ENCODE measurements at regions not wholly inside any gene's neighbourhood (a gene's known extent, or its start where the extent isn't known, plus 50 kb on each side); places are given as distances from the start of the nearest gene placed in this dataset.

- TF ChIP-seq KLF16 (CRISPR knock-in tag; IDR thresholded peaks at IDR 0.05) (no peak), ZFX (CRISPR knock-in tag; IDR thresholded peaks at IDR 0.05; ENCODE audit: low read depth) (no peak), MAZ (IDR thresholded peaks at IDR 0.05; ENCODE audit: borderline replicate concordance, low read depth, low read length) (no peak), MAZ (CRISPR knock-in tag; IDR thresholded peaks at IDR 0.05; ENCODE audit: low read depth) (no peak), HMGXB4 (CRISPR knock-in tag; IDR thresholded peaks at IDR 0.05; ENCODE audit: borderline replicate concordance in 1 of 2, low read depth in 1 of 2) (no peak), CEBPB (IDR thresholded peaks at IDR 0.05; ENCODE audit: borderline replicate concordance, low read depth, low read length) (no peak), EED (CRISPR knock-in tag; IDR thresholded peaks at IDR 0.05) (no peak)
These were observed 155.6 kb downstream of the TTC32 start for GRCh38 chr2:19746137-19746600.

Measured in HepG2 (cell line).